ENCODE measurements at regions not wholly inside any gene's neighbourhood (a gene's known extent, or its start where the extent isn't known, plus 50 kb on each side); places are given as distances from the start of the nearest gene placed in this dataset.
"Not testable (repeated sequence)": the region's sequence is repeated elsewhere in the genome, so short reads cannot be mapped to it uniquely, and the experiment has no call there.

- DNase-seq = not testable (repeated sequence)
These were observed 3879.3 kb downstream of the SRGAP2C start for GRCh38 chr1:125064029-125064428.

GRCh38 chr1:125064481-125064880 lies 3879.7 kb downstream of the SRGAP2C start:
- no peak for DNase-seq

- no peak for DNase-seq
These were observed 3880.5 kb downstream of the SRGAP2C start for GRCh38 chr1:125065092-125065820.

GRCh38 chr1:125065821-125066180 lies 3881.0 kb downstream of the SRGAP2C start:
- DNase-seq = no peak

- DNase-seq = no peak
These were observed 3881.6 kb downstream of the SRGAP2C start for GRCh38 chr1:125066385-125066784.

GRCh38 chr1:125066849-125067248 lies 3882.1 kb downstream of the SRGAP2C start:
- not testable (repeated sequence) for DNase-seq

GRCh38 chr1:125080077-125080476 lies 3895.3 kb downstream of the SRGAP2C start:
- no peak for DNase-seq

- no peak for DNase-seq
These were observed 3901.2 kb downstream of the SRGAP2C start for GRCh38 chr1:125085720-125086591.

GRCh38 chr1:125086611-125087010 lies 3901.8 kb downstream of the SRGAP2C start:
- DNase-seq = no peak

- no peak for DNase-seq
These were observed 3902.5 kb downstream of the SRGAP2C start for GRCh38 chr1:125087247-125087646.

GRCh38 chr1:125087691-125088090 lies 3902.9 kb downstream of the SRGAP2C start:
- DNase-seq = no peak

GRCh38 chr1:125118147-125118993 lies 3933.6 kb downstream of the SRGAP2C start:
- DNase-seq = peak; percentile 0

- no peak for DNase-seq
These were observed 3934.3 kb downstream of the SRGAP2C start for GRCh38 chr1:125119024-125119441.

- not testable (repeated sequence) for DNase-seq
These were observed 3934.9 kb downstream of the SRGAP2C start for GRCh38 chr1:125119566-125120205.

- not testable (repeated sequence) for DNase-seq
These were observed 3937.8 kb downstream of the SRGAP2C start for GRCh38 chr1:125122579-125122978.
